ENCODE measurements at regions not wholly inside any gene's neighbourhood (a gene's known extent, or its start where the extent isn't known, plus 50 kb on each side); places are given as distances from the start of the nearest gene placed in this dataset.
"Not testable (repeated sequence)": the region's sequence is repeated elsewhere in the genome, so short reads cannot be mapped to it uniquely, and the experiment has no call there.

DNA sequence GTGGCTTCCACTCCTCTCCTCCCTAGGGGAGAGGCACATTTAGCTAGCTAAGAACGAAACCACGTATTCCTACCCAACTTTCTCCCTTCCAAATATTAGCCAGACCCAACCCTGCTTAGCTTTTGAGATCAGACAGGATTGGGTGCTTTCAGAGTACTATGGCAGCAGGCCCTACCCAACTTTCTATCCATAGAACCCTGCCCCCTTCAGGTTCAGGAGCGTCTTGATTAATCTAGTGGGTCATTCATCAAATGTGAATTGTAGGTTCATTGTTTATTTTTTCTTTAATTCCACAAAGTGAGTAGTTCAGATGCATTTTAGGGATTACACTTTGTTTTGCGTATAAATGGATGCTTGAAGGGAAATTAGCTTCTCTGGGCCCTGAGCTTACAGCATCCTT is 188.3 kb downstream of the MIB1 start:
- DNase-seq (ENCODE audit: low read depth): no peak

DNA sequence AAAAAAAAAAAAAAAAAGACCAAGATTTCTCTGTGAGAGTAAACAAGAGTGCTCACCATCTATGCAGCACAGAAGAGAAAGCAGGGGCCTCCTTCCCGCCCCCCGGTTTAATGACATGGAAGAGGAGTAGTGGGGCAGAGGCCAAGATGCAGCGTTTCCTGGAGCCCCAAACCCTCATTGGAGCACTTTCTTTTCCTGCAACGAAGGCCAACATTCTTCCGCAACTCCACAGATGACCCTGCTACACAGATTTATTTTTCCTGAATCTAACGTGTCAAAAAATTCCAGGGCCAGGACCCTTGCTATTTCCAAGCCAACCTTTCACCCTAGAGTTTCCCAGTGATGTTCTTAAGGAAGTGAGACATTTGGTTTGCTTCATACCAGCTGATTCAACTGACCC is 189.6 kb downstream of the MIB1 start:
- no peak for DNase-seq (ENCODE audit: low read depth)

GRCh38 chr18:21933931-21934765 is 193.6 kb downstream of the MIB1 start:
- no peak for DNase-seq (ENCODE audit: low read depth)

DNA sequence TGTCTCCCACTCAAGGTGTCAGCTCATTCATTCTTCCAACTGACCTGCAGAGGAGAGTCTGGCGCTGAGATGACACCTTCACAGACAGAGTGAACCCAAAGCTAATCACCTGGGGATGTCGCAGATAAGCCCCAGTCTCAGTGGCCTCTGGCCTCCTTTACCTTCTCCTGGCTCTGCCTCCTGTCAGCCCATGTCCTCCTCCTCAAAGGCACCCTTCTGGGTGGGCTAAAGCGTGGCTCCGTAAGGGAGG is 194.1 kb downstream of the MIB1 start:
- no peak for DNase-seq (ENCODE audit: low read depth)

DNA sequence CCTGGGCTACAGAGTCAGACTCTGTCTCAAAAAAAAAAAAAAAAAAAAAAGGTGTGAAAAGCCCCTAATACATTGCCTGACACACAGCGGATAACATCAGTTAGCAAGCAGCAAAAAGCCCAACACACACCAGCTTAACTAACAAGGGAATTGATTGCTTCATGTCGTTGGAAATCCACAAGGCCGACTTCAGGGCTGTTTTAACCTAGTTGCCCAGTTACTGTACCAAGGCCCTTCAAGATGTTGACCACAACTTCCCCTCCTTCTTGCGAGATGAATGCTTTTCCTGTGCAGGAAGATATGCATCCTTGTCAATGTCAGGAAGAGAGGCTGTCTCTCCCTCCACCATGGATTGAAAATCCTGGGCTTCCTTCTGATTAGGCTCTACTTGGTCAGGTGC is 202.9 kb downstream of the MIB1 start:
- DNase-seq (ENCODE audit: low read depth): no peak

DNA sequence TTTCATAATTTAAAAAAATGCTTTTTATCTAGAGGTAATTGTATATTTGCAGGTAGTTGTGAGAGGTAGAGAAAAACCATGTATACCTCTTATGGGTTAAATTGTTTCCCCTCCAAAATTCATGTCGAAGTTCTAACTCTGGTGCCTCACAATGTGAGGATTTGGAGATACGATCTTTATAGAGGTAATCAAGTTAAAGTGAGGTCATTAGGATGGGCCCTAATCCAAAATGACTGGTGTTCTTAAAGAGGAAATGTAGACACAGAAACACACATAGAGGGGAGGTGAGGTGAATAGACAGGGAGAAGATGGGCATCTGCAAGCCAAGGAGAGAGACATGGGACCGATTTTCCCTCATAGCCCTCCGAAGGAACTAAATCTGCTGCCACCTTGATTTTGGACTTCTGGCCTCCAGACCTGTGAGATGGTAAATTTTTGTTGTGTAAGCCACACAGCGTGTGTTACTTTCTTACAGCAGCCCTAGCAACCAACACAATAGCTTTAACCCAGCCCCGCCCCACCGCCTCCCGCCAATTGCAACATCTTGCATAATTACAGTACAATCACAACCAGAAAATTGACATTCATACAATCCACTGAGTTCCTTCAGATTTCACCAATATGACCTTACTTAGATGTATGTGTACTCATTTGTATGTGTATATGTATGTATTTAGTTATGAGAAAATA is 208.9 kb downstream of the MIB1 start:
- no peak for DNase-seq (ENCODE audit: low read depth)

- DNase-seq (ENCODE audit: low read depth): peak; percentile 75
Observed at GRCh38 chr18:21955757-21956652, 213.4 kb upstream of the GATA6 start.

DNA sequence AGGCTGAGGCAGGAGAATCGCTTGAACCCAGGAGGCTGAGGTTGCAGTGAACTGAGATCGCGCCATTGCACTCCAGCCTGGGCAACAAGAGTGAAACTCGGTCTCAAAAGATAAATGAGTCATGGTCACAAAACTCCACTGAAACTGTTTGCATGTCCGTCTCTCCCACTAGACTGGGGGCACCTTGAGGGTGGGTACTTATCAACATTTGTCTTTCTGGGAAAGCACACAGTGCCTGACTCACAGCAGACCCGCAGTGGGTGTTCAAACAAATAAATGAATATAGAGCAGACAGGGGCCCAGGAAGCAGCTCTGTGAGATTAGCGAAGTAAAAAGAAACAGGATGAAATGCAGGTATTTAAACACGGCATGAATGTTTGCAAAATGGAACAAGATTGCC is 211.1 kb upstream of the GATA6 start:
- no peak for DNase-seq (ENCODE audit: low read depth)

DNA sequence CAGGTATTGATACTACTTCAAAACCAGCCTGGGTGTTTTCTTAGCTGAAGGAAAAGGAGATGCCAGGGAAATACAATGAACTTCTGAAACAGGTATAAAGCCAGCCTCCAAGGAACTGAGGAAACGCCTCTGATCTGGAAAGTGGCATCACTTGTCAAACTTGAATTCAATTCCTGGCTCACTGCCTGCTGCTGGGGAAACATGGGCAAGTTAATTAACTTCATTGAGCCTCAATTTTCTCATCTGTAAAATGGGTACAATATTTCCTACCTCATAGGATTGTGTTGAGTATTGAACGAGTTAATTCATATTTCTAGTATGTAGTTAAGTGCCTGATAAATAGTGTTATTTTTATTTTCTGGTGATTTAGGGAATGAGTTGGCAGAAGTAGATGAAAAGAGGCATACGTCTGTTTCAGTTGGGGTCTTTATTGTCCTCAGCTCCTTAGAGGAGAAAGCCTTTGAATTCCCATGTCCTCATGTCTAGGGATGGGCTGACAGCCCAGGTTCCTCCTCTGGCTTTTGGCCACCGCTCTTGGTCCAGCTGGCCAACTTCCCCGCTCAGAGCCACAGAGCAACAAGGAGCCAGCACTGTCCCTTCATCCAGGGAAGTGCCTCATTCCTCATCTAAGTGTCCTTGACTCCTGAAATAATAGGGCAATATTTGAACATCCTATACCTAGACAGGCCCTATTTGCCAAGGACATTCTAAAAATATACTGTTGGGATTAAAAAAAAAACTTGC is 210.5 kb upstream of the GATA6 start:
- DNase-seq (ENCODE audit: low read depth): no peak

DNA sequence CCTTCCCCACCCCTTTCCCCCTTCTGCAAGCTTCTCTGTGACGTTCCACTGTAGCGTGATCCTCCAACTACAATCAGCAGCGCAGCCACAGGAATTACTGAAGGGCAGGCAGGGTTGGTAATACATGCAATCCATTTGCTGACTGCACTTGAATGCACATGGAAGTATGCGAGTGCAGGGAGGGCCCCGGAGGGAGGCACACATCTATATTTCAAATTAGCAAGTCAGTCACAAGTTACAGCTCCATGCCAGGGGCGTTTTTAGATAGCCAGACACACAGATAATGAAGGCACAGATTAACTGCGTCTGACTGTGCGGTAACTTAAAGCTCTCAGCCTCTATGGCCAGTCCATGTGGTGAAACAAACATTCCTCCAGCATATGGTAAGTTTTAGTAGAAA is 209.2 kb upstream of the GATA6 start:
- DNase-seq (ENCODE audit: low read depth): no peak

DNA sequence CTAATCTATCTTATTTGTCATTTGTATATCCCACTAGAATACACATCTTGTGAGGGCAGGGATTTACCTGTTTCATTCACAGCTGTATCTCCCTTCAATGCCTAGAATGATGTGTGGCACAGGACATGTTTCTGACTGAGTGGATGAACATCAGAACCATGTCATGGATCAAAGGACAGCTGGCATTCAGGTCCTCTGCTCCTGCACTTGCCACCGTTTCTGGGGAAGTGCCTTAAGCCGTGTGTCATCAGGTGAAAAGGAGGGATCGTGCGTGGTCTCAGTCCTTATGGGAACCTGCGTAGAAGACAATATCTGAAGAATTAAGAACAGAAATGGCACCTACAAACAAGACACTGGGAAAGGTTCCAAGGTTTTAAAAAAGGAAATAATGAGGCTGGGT is 206.1 kb upstream of the GATA6 start:
- no peak for DNase-seq (ENCODE audit: low read depth)

DNA sequence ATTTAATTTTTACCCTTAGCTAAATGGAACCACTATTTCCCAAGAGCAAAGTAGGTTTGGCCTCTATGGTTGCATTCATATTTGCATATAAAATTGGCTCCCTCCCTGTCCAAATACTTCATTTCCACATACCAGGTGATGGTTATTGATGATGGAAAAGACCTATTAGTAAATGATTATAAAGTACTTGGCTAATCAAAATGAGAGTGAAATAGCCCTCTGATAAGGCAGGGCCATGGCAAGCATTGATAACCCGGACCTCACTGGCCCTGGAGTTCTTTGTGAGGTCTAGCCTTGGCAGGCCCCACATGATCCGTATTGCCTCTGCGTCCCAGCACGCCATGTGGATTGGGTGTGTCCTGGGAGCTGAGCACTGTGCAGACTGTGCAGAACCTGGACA is 201.1 kb upstream of the GATA6 start:
- DNase-seq (ENCODE audit: low read depth): no peak

DNA sequence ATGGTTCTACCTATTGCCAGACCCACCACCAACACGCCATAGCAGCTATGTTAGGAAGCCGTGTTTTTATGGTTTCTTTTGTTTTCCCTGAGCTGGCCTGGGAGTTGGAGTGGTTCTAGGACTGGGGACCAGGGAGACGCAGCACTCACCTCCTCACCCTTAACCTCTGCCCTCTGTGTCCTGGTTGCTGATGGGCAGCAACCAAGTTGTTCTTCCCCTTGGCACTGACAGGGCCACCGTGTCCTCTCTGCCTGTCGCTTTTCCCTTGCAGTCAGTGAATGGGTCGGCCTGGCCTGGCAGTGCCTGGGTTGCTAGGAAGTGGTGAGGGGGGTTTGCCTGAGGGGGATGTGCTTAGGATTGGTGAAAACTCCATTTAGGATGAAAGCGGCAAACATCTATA is 197.1 kb upstream of the GATA6 start:
- no peak for DNase-seq (ENCODE audit: low read depth)

DNA sequence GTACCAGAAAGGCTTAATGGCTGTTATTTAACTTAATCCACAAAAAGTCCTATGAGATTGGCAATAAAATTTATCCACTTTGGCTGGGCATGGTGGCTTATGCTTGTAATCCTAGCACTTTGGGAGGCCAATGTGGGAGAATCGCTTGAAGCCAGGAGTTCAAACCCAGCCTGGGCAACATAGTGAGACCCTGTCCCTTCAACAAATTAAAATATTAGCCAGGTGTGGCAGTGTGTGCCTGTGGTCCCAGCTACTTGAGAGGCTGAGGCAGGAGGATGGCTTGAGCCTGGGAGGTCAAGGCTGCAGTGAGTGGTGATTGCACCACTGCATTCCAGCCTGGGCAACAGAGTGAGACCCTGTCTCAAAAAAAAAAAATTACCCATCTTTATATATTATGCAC is 193.4 kb upstream of the GATA6 start:
- DNase-seq (ENCODE audit: low read depth): not testable (repeated sequence)

GRCh38 chr18:21978546-21979170 is 190.7 kb upstream of the GATA6 start:
- DNase-seq (ENCODE audit: low read depth): no peak

- no peak for DNase-seq (ENCODE audit: low read depth)
Observed at GRCh38 chr18:21979171-21979560, 190.2 kb upstream of the GATA6 start.

DNA sequence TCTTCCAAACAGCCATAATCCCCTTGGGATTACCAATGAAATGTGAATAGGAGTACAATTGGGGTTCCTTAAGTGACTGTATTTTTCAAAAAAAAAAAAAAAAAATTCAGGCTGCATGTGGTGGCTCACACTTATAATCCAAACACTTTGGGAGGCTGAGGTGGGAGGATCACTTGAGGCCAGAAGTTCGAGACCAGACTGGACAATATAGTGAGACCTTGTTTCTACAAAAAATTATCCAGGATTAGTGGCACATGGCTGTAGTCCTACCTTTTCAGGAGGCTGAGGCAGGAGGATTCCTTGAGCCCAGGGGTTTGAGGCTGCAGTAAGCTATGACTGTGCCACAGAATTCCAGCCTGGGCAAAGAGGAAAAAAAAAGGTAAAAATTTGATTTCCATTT is 189.6 kb upstream of the GATA6 start:
- DNase-seq (ENCODE audit: low read depth): no peak

DNA sequence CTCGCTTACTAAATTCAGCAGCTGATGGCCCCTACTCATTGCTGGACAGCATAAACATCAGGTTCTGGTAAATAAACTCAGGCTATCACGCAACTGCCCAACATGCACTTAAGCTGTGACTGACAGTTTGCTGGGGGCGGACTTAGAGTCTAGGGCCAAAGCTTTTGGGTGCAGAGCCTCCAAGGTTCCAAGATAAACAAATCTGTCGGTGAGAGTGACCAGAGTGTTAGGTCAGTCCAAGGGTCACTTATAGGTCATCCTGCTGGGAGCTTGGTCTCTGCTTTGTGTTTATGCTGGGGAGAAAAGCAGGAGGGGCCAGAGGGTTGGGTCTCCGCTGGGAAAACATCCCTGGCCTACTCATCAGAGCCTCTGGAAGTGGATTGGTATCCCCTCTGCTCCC is 188.6 kb upstream of the GATA6 start:
- no peak for DNase-seq (ENCODE audit: low read depth)

- not testable (repeated sequence) for DNase-seq (ENCODE audit: low read depth)
Observed at GRCh38 chr18:21981489-21981888, 187.9 kb upstream of the GATA6 start.

- DNase-seq (ENCODE audit: low read depth): no peak
Observed at GRCh38 chr18:21991081-21991534, 178.3 kb upstream of the GATA6 start.

GRCh38 chr18:21991886-21992285 is 177.5 kb upstream of the GATA6 start:
- DNase-seq (ENCODE audit: low read depth): no peak

Measured in myocyte (in vitro differentiated cells).